Tibial nerve (tissue), 3 donors: ENCODE measurements at regions not wholly inside any gene's neighbourhood (a gene's known extent, or its start where the extent isn't known, plus 50 kb on each side); places are given as distances from the start of the nearest gene placed in this dataset.

ENCODE experiments used
- CTCF ChIP-seq, 5 experiments: fragments of 200-600 bp in 3 of 5; fragments of 450-650 bp in 2 of 5; sonication (generic) in 3 of 5; IDR thresholded peaks; one replicate each; pipeline ENCODE4 v1.5.1; 2016 to 2019; ENCODE audit warnings: antibody characterized with exemption in 5 of 5, mild to moderate bottlenecking in 3 of 5, moderate library complexity in 2 of 5
- POLR2A ChIP-seq, 2 donors: fragments of 450-650 bp; IDR thresholded peaks; one replicate each; pipeline ENCODE4 v1.6.1; 2017; ENCODE audit warnings: antibody characterized with exemption in 2 of 2, mild to moderate bottlenecking in 2 of 2, moderate library complexity in 2 of 2

DNA sequence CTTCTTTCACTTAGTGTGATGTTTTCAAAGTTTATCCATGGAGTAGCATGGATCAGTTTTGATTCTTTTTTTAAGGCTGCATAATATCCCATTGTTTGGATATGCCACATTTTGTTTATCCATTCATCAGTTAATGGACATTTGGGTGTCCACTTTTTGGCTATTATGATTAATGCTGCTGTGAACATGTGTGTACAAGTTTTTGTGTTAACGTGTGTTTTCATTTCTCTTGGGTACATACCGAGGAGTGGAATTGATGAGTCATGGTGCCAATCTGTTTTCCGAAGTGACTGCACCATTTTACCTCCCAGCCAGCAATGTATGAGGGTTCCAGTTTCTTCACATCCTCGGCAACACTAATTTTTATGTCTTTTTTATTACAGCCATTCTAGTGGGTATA, 78.4 kb upstream of the CCDC28A start:
- no peak for TF ChIP-seq POLR2A (IDR thresholded peaks at IDR 0.05)
- no peak for TF ChIP-seq CTCF (IDR thresholded peaks at IDR 0.05)
